ENCODE measurements at regions not wholly inside any gene's neighbourhood (a gene's known extent, or its start where the extent isn't known, plus 50 kb on each side); places are given as distances from the start of the nearest gene placed in this dataset.

DNA sequence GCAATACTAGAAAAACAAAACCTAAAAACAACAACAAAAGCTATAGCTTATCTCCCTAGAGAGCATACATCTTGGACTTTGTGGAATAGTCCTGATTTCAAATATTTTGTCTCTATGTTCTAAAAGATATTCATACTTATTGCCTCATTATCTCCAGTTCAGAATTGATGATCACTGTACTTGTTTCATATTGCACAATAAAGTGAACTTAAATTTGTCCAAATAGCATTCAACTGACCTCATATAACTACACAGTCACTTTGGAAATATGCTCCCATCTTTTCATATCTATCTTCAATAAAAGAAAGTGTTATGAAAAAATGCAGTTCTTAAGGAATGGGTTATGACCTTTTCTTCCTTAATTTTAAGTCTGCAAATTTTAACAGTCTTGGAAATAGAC, 228.6 kb upstream of the CMC1 start:
- ATAC-seq (no peak), FAIRE-seq (no peak), DNase-seq (ENCODE audit: low spot score) (no peak)
- ChIA-PET CTCF (ENCODE audit: low intra/inter-chr PET ratio, low total read pairs) (no interaction called here), POLR2A (no interaction called here)
- Histone ChIP-seq H3K79me2 (ENCODE audit: insufficient read depth, low read length) (no peaks in the 10 kb centered on the region), H4K20me1 (ENCODE audit: insufficient read depth, low read length) (no peaks in the 10 kb centered on the region), H2AFZ (ENCODE audit: low read length) (no peak overlapping the region), H3K9ac (ENCODE audit: insufficient read depth, low read depth, low read length) (no peak overlapping the region), H3K9me3 (ENCODE audit: low read length) (no peaks in the 10 kb centered on the region), H3K27me3 (ENCODE audit: control insufficient read depth in 1 of 2, insufficient read depth in 2 of 2, low read length in 2 of 2) (no peaks in the 10 kb centered on the region), H3K4me2 (ENCODE audit: low read depth, low read length) (no peak overlapping the region), H3K4me3 (replicated peaks in 1 of 3; ENCODE audit: insufficient read depth in 1 of 3, low read depth in 2 of 3, low read length in 3 of 3) (no peak overlapping the region), H3K36me3 (replicated peaks in 1 of 2; ENCODE audit: control insufficient read depth in 1 of 2, insufficient read depth in 2 of 2, low read length in 2 of 2) (no peaks in the 10 kb centered on the region), H3K4me1 (ENCODE audit: insufficient read depth, low read length) (no peaks in the 10 kb centered on the region), H3K27ac (ENCODE audit: extremely low read length, insufficient read depth, low read length) (no peak overlapping the region)
- TF ChIP-seq CEBPB (IDR thresholded peaks at IDR 0.05; ENCODE audit: borderline replicate concordance, low read depth, low read length) (peak; percentile 28; the same call in 1 of the 2 replicates), TSC22D2 (CRISPR knock-in tag; IDR thresholded peaks at IDR 0.05; ENCODE audit: borderline replicate concordance) (no peak)
- no TSS peak for BruUV-seq (replicated peaks)
- in situ Hi-C loops (cut with HindIII; ENCODE audit: extremely low pct_ligation_motif_present, low pct_unique_long_range_greater_than_20kb) (no loop called here), intact Hi-C loops (cut with micrococcal nuclease; ENCODE audit: unreplicated experiment) (no loop called here)

- no peaks in the 10 kb centered on the region for H4K20me1 ChIP-seq (ENCODE audit: insufficient read depth, low read length)
- WGBS (ENCODE audit: low lambda C conversion rate): 35% methylated on average over 6 of the region's 6 CpGs
- H3K27ac ChIP-seq (ENCODE audit: extremely low read length, insufficient read depth, low read length): no peak overlapping the region
- POLR2A ChIA-PET: no interaction called here
- H3K79me2 ChIP-seq (ENCODE audit: insufficient read depth, low read length): no peaks in the 10 kb centered on the region
- H3K4me3 ChIP-seq (replicated peaks in 1 of 3; ENCODE audit: insufficient read depth in 1 of 3, low read depth in 2 of 3, low read length in 3 of 3): no peak overlapping the region
- no peaks in the 10 kb centered on the region for H3K36me3 ChIP-seq (replicated peaks in 1 of 2; ENCODE audit: control insufficient read depth in 1 of 2, insufficient read depth in 2 of 2, low read length in 2 of 2)
- CTCF ChIA-PET (ENCODE audit: low intra/inter-chr PET ratio, low total read pairs): no interaction called here
- BruUV-seq (replicated peaks): no TSS peak
- no peaks in the 10 kb centered on the region for H3K9me3 ChIP-seq (ENCODE audit: low read length)
- no peak overlapping the region for H3K9ac ChIP-seq (ENCODE audit: insufficient read depth, low read depth, low read length)
- no peaks in the 10 kb centered on the region for H3K27me3 ChIP-seq (ENCODE audit: control insufficient read depth in 1 of 2, insufficient read depth in 2 of 2, low read length in 2 of 2)
- intact Hi-C loops (cut with micrococcal nuclease; ENCODE audit: unreplicated experiment): no loop called here
- no peak overlapping the region for H2AFZ ChIP-seq (ENCODE audit: low read length)
- no peak for DNase-seq (ENCODE audit: low spot score)
- no peaks in the 10 kb centered on the region for H3K4me1 ChIP-seq (ENCODE audit: insufficient read depth, low read length)
- H3K4me2 ChIP-seq (ENCODE audit: low read depth, low read length): no peak overlapping the region
- in situ Hi-C loops (cut with HindIII; ENCODE audit: extremely low pct_ligation_motif_present, low pct_unique_long_range_greater_than_20kb): no loop called here
- no peak for ATAC-seq
- FAIRE-seq: no peak
- TF ChIP-seq KMT2B (CRISPR knock-in tag; IDR thresholded peaks at IDR 0.05): no peak
- TF ChIP-seq FOXA3 (CRISPR knock-in tag; IDR thresholded peaks at IDR 0.05): no peak
- TF ChIP-seq MTA1 (CRISPR knock-in tag; IDR thresholded peaks at IDR 0.05; ENCODE audit: borderline replicate concordance): no peak
- no peak for TF ChIP-seq EHMT2 (IDR thresholded peaks at IDR 0.05; ENCODE audit: borderline replicate concordance, low read depth, low read length)
- TF ChIP-seq ZNF30 (CRISPR knock-in tag; IDR thresholded peaks at IDR 0.05): no peak
- no peak for TF ChIP-seq SMAD3 (CRISPR knock-in tag; IDR thresholded peaks at IDR 0.05)
- TF ChIP-seq, protein P1, sequence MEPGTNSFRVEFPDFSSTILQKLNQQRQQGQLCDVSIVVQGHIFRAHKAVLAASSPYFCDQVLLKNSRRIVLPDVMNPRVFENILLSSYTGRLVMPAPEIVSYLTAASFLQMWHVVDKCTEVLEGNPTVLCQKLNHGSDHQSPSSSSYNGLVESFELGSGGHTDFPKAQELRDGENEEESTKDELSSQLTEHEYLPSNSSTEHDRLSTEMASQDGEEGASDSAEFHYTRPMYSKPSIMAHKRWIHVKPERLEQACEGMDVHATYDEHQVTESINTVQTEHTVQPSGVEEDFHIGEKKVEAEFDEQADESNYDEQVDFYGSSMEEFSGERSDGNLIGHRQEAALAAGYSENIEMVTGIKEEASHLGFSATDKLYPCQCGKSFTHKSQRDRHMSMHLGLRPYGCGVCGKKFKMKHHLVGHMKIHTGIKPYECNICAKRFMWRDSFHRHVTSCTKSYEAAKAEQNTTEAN (CRISPR knock-in tag; conservative IDR thresholded peaks at IDR 0.05): no peak
- TF ChIP-seq PCBP1 (IDR thresholded peaks at IDR 0.05; ENCODE audit: borderline replicate concordance, low read depth, low read length): no peak
- no peak for TF ChIP-seq FOXJ3 (CRISPR knock-in tag; IDR thresholded peaks at IDR 0.05; ENCODE audit: borderline replicate concordance)
- no peak for TF ChIP-seq NFKBIZ (CRISPR knock-in tag; IDR thresholded peaks at IDR 0.05)
- TF ChIP-seq ZNF775 (CRISPR knock-in tag; IDR thresholded peaks at IDR 0.05; ENCODE audit: borderline replicate concordance): no peak
- TF ChIP-seq BRD4 (CRISPR knock-in tag; IDR thresholded peaks at IDR 0.05): no peak
- no peak for TF ChIP-seq MXD4 (CRISPR knock-in tag; IDR thresholded peaks at IDR 0.05)
- TF ChIP-seq CTCF (CRISPR knock-in tag; IDR thresholded peaks at IDR 0.05): no peak
- TF ChIP-seq TBX3 (IDR thresholded peaks at IDR 0.05; ENCODE audit: borderline replicate concordance): no peak
Measured at GRCh38 chr3:28013864-28014473, 227.4 kb upstream of the CMC1 start.

All from HepG2 (cell line).